ENCODE measurements at regions not wholly inside any gene's neighbourhood (a gene's known extent, or its start where the extent isn't known, plus 50 kb on each side); places are given as distances from the start of the nearest gene placed in this dataset.

DNA sequence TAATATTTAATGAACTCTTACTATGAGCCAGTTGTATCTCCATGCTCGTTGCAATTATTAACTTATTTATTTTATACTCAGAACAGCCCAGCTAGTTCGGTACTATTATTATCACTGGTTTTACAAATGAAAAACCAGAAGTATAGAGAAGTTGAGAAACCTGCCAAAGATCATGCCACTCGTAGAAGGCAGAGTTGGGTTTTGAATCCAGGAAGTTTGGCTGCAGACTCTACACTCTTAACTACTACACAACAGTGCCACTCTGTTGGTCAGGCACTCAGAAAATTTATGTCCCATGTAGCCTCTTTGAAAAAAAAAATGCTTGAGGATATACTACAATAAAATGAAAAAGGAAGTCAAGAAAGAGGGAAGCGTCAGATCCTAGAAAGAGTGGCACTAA lies 71.5 kb upstream of the ARID2 start:
- TF ChIP-seq, protein P1, sequence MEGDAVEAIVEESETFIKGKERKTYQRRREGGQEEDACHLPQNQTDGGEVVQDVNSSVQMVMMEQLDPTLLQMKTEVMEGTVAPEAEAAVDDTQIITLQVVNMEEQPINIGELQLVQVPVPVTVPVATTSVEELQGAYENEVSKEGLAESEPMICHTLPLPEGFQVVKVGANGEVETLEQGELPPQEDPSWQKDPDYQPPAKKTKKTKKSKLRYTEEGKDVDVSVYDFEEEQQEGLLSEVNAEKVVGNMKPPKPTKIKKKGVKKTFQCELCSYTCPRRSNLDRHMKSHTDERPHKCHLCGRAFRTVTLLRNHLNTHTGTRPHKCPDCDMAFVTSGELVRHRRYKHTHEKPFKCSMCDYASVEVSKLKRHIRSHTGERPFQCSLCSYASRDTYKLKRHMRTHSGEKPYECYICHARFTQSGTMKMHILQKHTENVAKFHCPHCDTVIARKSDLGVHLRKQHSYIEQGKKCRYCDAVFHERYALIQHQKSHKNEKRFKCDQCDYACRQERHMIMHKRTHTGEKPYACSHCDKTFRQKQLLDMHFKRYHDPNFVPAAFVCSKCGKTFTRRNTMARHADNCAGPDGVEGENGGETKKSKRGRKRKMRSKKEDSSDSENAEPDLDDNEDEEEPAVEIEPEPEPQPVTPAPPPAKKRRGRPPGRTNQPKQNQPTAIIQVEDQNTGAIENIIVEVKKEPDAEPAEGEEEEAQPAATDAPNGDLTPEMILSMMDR (IDR thresholded peaks at IDR 0.05; ENCODE audit: control extremely low read depth, extremely low read depth): no peak
- DNase-seq (no peak), ATAC-seq (ENCODE audit: insufficient read depth, low FRiP score) (no peak)
- no peaks in the 10 kb centered on the region for H3K9me3 ChIP-seq (ENCODE audit: control insufficient read depth in 4 of 4, insufficient read depth in 3 of 4, low read length in 3 of 4)
- H3K4me3 ChIP-seq: no peak overlapping the region
- WGBS, 2 donors: 41 to 59% methylated on average over 4 of the region's 4 CpGs
- no peak overlapping the region for H3K27ac ChIP-seq (ENCODE audit: low read depth in 1 of 2, low read length in 1 of 2)
- H3K9ac ChIP-seq (ENCODE audit: insufficient read depth in 1 of 2, low read length in 2 of 2): no peak overlapping the region
- no peaks in the 10 kb centered on the region for H3K4me1 ChIP-seq (ENCODE audit: control insufficient read depth in 5 of 5, insufficient read depth in 5 of 5, low read length in 5 of 5)
- H3K27me3 ChIP-seq (ENCODE audit: control insufficient read depth in 3 of 3, insufficient read depth in 3 of 3, low read length in 2 of 3): no peaks in the 10 kb centered on the region
- H3K36me3 ChIP-seq (ENCODE audit: control insufficient read depth in 4 of 4, insufficient read depth in 4 of 4, low read length in 4 of 4): no peaks in the 10 kb centered on the region

DNA sequence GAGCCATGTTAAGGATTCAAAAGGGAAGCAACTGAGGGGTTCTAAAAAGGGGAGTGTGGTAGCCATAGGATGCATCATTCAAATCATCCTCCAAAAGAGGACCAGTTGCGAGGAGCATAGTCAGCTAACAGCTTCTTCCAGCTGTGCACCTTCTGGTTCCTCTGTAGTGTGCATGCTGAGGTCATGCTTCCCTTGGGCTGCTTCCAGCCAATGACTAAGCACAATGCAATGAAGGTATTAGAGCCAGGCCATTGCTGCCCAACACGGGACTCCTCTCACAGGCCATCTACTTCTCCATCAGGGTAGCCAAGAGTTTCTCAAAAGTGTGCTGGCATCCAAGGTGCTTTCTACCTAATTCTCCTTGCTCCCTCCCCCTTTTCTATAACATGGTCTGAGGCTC lies 69.2 kb upstream of the ARID2 start:
- Histone ChIP-seq H3K27ac (ENCODE audit: low read depth in 1 of 2, low read length in 1 of 2) (no peak overlapping the region), H3K4me1 (ENCODE audit: control insufficient read depth in 5 of 5, insufficient read depth in 5 of 5, low read length in 5 of 5) (no peaks in the 10 kb centered on the region), H3K4me3 (no peak overlapping the region), H3K36me3 (ENCODE audit: control insufficient read depth in 4 of 4, insufficient read depth in 4 of 4, low read length in 4 of 4) (no peaks in the 10 kb centered on the region), H3K27me3 (ENCODE audit: control insufficient read depth in 3 of 3, insufficient read depth in 3 of 3, low read length in 2 of 3) (no peaks in the 10 kb centered on the region), H3K9ac (ENCODE audit: insufficient read depth in 1 of 2, low read length in 2 of 2) (no peak overlapping the region), H3K9me3 (ENCODE audit: control insufficient read depth in 4 of 4, insufficient read depth in 3 of 4, low read length in 3 of 4) (no peaks in the 10 kb centered on the region)
- 25 to 43% methylated on average over 2 of the region's 2 CpGs for WGBS, 2 donors
- TF ChIP-seq, protein P1 (IDR thresholded peaks at IDR 0.05; ENCODE audit: control extremely low read depth, extremely low read depth): no peak
- no peak for DNase-seq
- ATAC-seq (ENCODE audit: insufficient read depth, low FRiP score): no peak

DNA sequence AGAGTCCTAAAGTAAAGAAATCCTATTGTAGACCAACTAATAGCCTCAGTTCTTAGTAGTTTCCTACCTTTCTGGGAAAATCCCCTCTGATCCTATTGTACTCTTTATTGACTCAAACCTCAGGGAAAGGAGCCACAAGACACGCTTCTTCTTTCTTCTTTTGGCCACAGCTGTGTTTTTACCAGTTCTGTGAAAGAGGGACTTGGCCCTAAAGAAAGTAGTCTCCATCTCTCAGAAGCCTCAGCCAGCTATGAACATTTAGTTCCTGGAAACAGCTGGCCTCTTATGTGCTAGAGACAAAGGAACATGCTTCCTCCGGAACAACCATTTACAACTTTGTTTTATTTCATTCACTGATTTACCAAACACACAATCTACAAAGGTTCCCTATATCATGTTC lies 66.1 kb upstream of the ARID2 start:
- no peaks in the 10 kb centered on the region for H3K4me1 ChIP-seq (ENCODE audit: control insufficient read depth in 5 of 5, insufficient read depth in 5 of 5, low read length in 5 of 5)
- DNase-seq (no peak), ATAC-seq (ENCODE audit: insufficient read depth, low FRiP score) (no peak)
- WGBS, 2 donors: 44 to 59% methylated on average over 2 of the region's 2 CpGs
- H3K27me3 ChIP-seq (ENCODE audit: control insufficient read depth in 3 of 3, insufficient read depth in 3 of 3, low read length in 2 of 3): no peaks in the 10 kb centered on the region
- H3K27ac ChIP-seq (ENCODE audit: low read depth in 1 of 2, low read length in 1 of 2): no peak overlapping the region
- TF ChIP-seq, protein P1 (IDR thresholded peaks at IDR 0.05; ENCODE audit: control extremely low read depth, extremely low read depth): no peak
- no peak overlapping the region for H3K9ac ChIP-seq (ENCODE audit: insufficient read depth in 1 of 2, low read length in 2 of 2)
- H3K4me3 ChIP-seq: no peak overlapping the region
- no peaks in the 10 kb centered on the region for H3K36me3 ChIP-seq (ENCODE audit: control insufficient read depth in 4 of 4, insufficient read depth in 4 of 4, low read length in 4 of 4)
- no peaks in the 10 kb centered on the region for H3K9me3 ChIP-seq (ENCODE audit: control insufficient read depth in 4 of 4, insufficient read depth in 3 of 4, low read length in 3 of 4)

DNA sequence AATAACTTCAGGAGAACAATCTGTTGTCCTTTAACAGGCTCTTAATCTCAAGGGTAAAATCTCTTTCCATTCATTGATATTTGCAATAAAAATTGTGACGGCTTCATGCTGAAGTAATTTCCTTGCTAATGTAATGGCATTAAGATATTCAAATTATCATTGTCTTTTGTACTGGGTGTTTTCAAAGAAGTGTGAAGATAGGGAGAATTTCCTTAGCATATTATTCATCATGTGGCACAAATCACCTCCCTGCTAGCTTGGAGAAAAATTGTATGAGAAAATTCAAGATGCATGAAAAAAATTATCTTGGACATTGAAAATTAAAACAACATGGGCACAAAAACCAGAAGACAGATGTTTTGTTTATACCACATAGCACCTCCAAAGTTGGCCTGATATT lies 63.6 kb upstream of the ARID2 start:
- no peak overlapping the region for H3K4me3 ChIP-seq
- ATAC-seq (ENCODE audit: insufficient read depth, low FRiP score) (no peak), DNase-seq (no peak)
- H3K27ac ChIP-seq (ENCODE audit: low read depth in 1 of 2, low read length in 1 of 2): no peak overlapping the region
- 74 to 83% methylated on average over 1 of the region's 1 CpG for WGBS, 2 donors
- TF ChIP-seq, protein P1 (IDR thresholded peaks at IDR 0.05; ENCODE audit: control extremely low read depth, extremely low read depth): no peak
- H3K9ac ChIP-seq (ENCODE audit: insufficient read depth in 1 of 2, low read length in 2 of 2): no peak overlapping the region
- H3K36me3 ChIP-seq (ENCODE audit: control insufficient read depth in 4 of 4, insufficient read depth in 4 of 4, low read length in 4 of 4): no peaks in the 10 kb centered on the region
- no peaks in the 10 kb centered on the region for H3K9me3 ChIP-seq (ENCODE audit: control insufficient read depth in 4 of 4, insufficient read depth in 3 of 4, low read length in 3 of 4)
- H3K4me1 ChIP-seq (ENCODE audit: control insufficient read depth in 5 of 5, insufficient read depth in 5 of 5, low read length in 5 of 5): peaks cover 0 to 5% (median 0%) of the 10 kb centered on the region in 5 donors
- H3K27me3 ChIP-seq (ENCODE audit: control insufficient read depth in 3 of 3, insufficient read depth in 3 of 3, low read length in 2 of 3): no peaks in the 10 kb centered on the region
